Forelimb muscle (tissue), 1 donor: ENCODE measurements at regions not wholly inside any gene's neighbourhood (a gene's known extent, or its start where the extent isn't known, plus 50 kb on each side); places are given as distances from the start of the nearest gene placed in this dataset.
"Not testable (repeated sequence)": the region's sequence is repeated elsewhere in the genome, so short reads cannot be mapped to it uniquely, and the experiment has no call there.

Source experiments
- DNase-seq: peaks from one replicate; pipeline ENCODE4 v3.0.0-alpha.2; 2013; ENCODE audit warnings: low read depth

- no peak for DNase-seq
Measured at GRCh38 chr20:40073535-40074111, 615.4 kb downstream of the MAFB start.

DNA sequence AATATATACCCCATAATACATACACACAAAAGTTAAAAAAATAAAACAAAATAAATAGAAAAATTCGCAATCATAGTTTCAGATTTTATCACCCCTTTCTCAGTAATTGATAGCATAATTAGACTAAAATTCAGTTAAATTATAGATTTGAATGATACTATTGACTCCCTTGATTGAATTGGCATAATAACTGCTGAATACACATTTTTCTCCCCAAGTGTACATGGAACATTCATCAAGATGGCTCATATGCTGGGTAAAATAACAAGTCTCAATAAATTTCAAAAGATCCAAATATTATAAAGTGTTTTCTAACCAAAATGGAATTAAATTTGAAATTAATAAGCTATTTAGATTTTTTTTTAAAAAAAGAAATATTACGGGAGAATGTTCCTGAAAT, 616.1 kb downstream of the MAFB start:
- DNase-seq = no peak

DNA sequence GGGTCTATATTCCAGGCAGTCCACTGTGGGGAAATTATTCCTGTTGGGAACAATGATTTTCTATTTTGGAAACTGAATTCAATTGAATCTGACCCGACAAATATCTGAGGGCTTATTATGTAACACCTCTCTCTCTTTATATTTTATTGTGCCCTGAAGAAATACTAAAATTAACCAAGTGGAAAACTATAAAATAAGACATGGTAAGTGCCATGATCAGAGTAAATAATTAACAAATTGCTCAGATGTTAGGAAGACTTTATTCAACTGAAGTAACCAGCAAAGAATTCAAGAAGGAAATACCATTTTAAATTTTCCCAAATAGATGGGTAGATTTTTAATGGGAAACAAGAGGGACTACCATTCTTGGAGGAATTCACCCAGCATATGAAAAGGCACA, 632.9 kb downstream of the MAFB start:
- no peak for DNase-seq

DNA sequence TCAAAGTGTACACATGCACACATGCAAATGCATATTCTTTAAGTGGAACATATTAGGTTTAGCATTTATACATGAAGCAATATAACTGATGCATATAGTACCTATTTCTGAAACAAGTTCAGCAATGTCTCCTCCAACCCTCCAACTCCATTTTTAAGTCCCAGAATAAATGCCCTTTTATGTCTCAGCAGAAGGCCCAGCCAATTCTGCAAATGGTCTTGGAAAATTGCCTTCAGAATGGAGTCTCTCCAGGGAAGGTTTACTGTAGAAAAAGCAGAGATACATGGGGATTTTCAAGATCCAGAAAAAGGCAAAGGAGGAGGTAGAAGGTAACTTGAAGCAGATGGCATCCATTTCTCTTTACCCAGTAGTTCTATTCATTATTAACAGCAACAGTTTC, 633.3 kb downstream of the MAFB start:
- no peak for DNase-seq

- DNase-seq = no peak
Measured at GRCh38 chr20:40054311-40054710, 634.7 kb downstream of the MAFB start.

GRCh38 chr20:40050596-40050995, 638.4 kb downstream of the MAFB start:
- no peak for DNase-seq

GRCh38 chr20:40049854-40050253, 639.2 kb downstream of the MAFB start:
- no peak for DNase-seq

DNA sequence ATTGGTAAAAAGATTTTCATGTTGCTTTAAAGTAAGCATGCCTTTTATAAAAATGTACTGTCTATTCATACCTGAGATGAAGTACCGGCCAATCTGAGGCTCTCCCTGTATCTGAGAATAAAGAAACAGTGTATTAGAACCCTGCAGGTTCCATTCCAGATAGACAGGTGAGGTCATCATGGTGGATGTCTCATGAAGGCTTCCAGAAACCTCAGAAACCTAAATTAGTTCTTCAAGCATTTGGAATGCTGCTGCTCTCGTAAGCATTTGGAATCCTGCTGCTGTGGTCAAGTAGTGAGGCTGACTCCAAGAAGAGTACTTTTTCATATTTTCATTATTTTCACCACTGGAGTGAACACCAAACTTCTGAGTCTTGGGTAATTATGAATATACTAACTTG, 642.3 kb downstream of the MAFB start:
- DNase-seq = no peak

DNA sequence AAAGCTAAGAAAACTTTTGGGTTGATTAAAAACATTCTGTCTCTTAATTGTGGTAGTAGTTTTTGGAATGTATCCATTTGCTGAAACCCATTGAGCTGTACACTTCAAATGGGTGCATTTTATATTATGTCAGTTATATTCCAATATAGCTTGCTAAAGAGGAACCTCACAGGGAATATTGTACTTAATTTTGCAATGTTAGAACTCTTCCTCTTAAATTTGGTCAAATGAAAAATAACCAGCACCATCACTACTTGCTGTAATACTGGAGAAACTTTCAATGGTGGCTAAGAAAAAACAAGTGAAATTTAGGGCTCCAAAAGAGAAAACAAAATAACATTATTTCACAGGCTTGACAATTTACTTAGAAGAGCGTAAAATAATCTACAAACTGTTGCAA, 651.5 kb downstream of the MAFB start:
- no peak for DNase-seq

- DNase-seq = no peak
Measured at GRCh38 chr20:40029589-40029988, 659.4 kb downstream of the MAFB start.

- no peak for DNase-seq
Measured at GRCh38 chr20:40019510-40019909, 669.5 kb downstream of the MAFB start.

DNA sequence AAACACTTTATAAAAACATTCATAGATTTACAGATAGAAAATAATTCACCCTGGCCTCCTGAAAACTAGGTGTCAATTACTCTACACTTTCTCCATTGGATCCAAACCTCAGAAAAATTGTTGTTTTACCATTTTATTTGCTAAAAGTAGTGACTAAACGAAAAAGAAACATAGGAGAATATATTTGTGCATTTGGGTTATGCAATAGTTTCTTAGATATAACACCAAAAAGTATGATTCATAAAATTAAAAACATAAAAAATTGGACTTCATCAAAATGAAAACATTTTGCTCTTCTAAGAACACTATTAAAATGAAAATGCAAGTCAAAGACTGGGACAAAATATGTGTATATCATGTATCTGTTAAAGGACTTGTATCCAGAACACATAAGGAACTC, 671.3 kb downstream of the MAFB start:
- no peak for DNase-seq

DNA sequence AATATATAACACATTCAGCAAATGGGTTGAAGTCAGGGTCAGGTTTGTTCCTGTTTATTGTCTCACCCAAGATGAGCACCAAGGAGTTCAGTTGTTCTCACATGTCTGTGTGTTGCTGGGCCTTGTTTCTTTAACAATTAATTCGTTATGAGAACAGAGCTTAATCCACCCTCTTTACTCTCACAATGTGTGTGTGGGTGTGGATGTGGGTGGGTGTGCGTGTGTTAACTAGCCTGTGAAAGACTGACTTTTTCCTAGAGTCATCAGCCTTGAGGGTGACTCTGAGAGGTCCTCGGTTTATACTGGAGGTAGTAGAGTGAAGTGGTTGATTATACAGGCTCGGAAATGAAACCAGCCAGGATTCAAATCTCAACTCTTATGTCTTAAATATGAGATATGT, 672.1 kb downstream of the MAFB start:
- no peak for DNase-seq

DNA sequence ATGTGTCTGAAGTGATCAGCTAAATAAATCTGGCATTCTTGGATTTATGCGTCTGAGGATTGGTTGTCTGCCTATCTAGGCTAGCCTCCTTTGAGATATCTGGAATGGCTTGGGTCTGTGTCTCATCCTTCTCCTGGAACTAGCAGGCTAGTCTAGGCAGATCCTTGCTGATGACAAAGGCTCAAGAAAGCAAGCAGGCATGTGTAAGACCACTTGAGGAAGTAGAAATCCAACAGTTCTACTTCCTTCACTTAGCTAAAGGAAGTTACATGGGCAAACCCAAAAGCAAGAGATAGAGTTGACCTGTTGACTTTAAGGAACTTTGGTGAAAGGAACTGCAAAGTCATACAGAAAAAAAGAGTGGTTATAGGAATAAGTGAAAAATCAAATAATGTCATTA, 672.6 kb downstream of the MAFB start:
- no peak for DNase-seq

- not testable (repeated sequence) for DNase-seq
Measured at GRCh38 chr20:40012026-40012425, 677.0 kb downstream of the MAFB start.

DNA sequence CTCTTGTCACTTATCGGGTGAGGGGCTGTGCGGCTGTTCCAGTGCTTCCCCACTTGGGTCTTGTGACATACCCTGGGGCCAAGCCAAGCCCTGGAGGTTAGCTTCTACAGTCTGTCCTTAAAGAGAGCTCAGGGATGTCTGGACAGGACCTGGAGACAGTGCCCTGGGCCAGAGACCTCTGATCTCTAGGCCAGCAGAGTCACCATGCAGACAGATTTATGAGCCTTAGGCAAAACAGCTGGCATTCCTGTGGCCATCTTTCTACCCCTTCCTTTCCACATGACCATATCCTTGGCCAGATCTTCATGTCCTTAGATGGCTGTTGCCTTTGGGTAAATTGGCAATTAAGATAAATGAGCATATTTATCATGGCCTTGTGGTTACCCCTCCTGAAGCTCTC, 678.6 kb downstream of the MAFB start:
- DNase-seq = no peak

DNA sequence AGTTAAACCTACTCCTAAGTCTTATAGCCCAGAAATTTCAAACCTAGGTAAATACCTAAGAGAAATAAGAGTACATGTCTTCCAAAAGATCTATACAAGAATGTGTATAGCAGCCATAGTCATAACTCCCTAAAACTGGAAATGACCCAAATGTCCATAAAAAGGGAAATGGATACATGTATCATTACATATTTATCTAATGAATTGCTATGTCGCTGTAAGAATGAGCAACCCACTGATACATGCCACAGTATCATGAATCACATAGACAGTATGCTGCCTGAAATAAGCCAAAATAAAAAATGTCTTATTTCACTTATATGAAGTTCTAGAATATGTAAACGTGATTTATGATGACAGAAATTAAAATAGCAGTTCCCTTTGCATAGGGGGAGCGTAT, 679.5 kb downstream of the MAFB start:
- no peak for DNase-seq

DNA sequence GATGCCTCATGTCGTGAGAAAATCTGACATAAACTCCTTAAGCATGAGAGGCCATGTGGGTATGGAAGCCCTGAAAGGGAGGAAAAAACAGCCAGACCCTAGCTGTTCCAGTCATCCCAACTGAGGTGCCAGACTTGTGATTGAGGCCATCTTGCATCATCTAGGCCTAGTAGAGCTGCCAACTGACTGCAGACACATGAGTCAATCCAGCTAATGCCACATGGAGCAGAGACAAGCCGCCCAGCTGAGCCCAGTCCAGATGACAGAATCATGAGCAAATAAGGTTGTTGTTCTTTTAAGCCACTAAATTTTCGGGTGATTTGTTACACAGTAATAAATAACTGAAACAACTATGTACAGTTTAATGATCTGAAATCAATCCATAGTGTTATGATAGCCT, 680.9 kb downstream of the MAFB start:
- DNase-seq = no peak

GRCh38 chr20:40006168-40006860, 682.7 kb downstream of the MAFB start:
- no peak for DNase-seq

DNA sequence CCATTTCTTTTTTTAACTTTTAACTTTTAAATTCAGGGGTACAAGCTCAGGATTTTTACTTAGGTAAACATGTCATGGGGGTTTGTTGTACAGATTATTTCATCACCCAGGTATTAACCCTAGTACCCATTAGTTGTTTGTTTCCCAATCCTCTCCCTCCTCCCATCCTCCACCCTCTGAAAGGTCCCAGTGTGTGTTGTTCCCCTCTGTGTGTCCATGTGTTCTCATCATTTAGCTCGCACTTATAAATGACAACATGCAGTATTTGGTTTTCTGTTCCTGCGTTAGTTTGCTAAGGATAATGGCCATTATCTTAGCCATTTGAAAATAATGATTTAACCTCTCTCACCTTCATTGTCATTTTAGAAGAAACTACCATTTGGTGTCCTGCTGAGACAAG, 684.9 kb downstream of the MAFB start:
- DNase-seq = not testable (repeated sequence)

GRCh38 chr20:39993742-39994141, 695.3 kb downstream of the MAFB start:
- DNase-seq = no peak

GRCh38 chr20:39990692-39991091, 698.3 kb downstream of the MAFB start:
- DNase-seq = no peak

DNA sequence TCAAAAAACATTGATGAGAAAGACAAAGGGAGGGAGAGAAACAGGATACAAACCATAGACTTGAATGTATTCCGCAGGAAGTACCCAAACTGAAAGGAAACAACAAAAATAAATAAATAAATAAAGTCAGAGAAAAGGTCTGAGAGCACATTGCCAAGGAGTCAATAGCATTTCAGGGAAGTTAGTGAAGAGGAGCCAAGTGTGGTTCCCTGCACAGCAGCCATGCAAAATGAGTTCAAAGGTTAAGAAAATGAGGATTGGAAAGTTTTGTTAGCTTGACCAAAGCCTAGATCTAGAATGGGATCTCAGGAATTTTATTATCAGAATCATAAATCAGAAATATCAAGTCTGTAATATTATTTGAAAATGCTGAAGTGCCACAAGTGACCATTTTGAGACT, 700.0 kb downstream of the MAFB start:
- no peak for DNase-seq
